ENCODE measurements at regions not wholly inside any gene's neighbourhood (a gene's known extent, or its start where the extent isn't known, plus 50 kb on each side); places are given as distances from the start of the nearest gene placed in this dataset.

GRCh38 chr10:108132303-108132702 is 967.8 kb upstream of the SORCS1 start:
- FAIRE-seq: no peak

GRCh38 chr10:108130575-108130974 is 966.1 kb upstream of the SORCS1 start:
- Histone ChIP-seq H3K4me3 (ENCODE audit: low read length in 3 of 3) (no peak overlapping the region), H3K36me3 (ENCODE audit: control insufficient read depth in 2 of 3, insufficient read depth in 3 of 3, low read length in 3 of 3) (no peaks in the 10 kb centered on the region), H3K4me1 (ENCODE audit: control insufficient read depth in 2 of 3, insufficient read depth in 2 of 3, low read depth in 1 of 3, low read length in 3 of 3) (no peaks in the 10 kb centered on the region), H3K27ac (ENCODE audit: low read depth in 2 of 2, low read length in 2 of 2) (no peak overlapping the region), H3K9ac (ENCODE audit: low read length in 3 of 3) (no peak overlapping the region), H3K27me3 (ENCODE audit: control insufficient read depth, insufficient read depth, low read length) (no peaks in the 10 kb centered on the region), H3K9me3 (ENCODE audit: control insufficient read depth in 2 of 3, insufficient read depth in 1 of 3, low read length in 3 of 3) (peaks cover 0 to 2% (median 0%) of the 10 kb centered on the region in 3 donors)
- TF ChIP-seq CTCF (IDR thresholded peaks at IDR 0.05; ENCODE audit: borderline replicate concordance, extremely low read depth, insufficient read depth): no peak
- intact Hi-C loops (cut with DNase I): no loop called here
- DNase-seq: no peak
- FAIRE-seq: no peak

More at GRCh38 chr10:108132303-108132702, 967.8 kb upstream of the SORCS1 start:
- Histone ChIP-seq H3K4me1 (ENCODE audit: control insufficient read depth in 2 of 3, insufficient read depth in 2 of 3, low read depth in 1 of 3, low read length in 3 of 3) (no peaks in the 10 kb centered on the region), H3K9me3 (ENCODE audit: control insufficient read depth in 2 of 3, insufficient read depth in 1 of 3, low read length in 3 of 3) (peaks cover 0 to 2% (median 0%) of the 10 kb centered on the region in 3 donors), H3K9ac (ENCODE audit: low read length in 3 of 3) (no peak overlapping the region), H3K27ac (ENCODE audit: low read depth in 2 of 2, low read length in 2 of 2) (no peak overlapping the region), H3K4me3 (ENCODE audit: low read length in 3 of 3) (no peak overlapping the region), H3K36me3 (ENCODE audit: control insufficient read depth in 2 of 3, insufficient read depth in 3 of 3, low read length in 3 of 3) (no peaks in the 10 kb centered on the region), H3K27me3 (ENCODE audit: control insufficient read depth, insufficient read depth, low read length) (no peaks in the 10 kb centered on the region)
- peak in 1 of 5 donors; percentile 5 for DNase-seq
- intact Hi-C loops (cut with DNase I): no loop called here
- no peak for TF ChIP-seq CTCF (IDR thresholded peaks at IDR 0.05; ENCODE audit: borderline replicate concordance, extremely low read depth, insufficient read depth)

GRCh38 chr10:108112218-108112617 is 947.7 kb upstream of the SORCS1 start:
- DNase-seq: no peak
- Histone ChIP-seq H3K4me1 (ENCODE audit: control insufficient read depth in 2 of 3, insufficient read depth in 2 of 3, low read depth in 1 of 3, low read length in 3 of 3) (no peaks in the 10 kb centered on the region), H3K9me3 (ENCODE audit: control insufficient read depth in 2 of 3, insufficient read depth in 1 of 3, low read length in 3 of 3) (no peaks in the 10 kb centered on the region), H3K4me3 (ENCODE audit: low read length in 3 of 3) (no peak overlapping the region), H3K9ac (ENCODE audit: low read length in 3 of 3) (no peak overlapping the region), H3K27ac (ENCODE audit: low read depth in 2 of 2, low read length in 2 of 2) (no peak overlapping the region), H3K36me3 (ENCODE audit: control insufficient read depth in 2 of 3, insufficient read depth in 3 of 3, low read length in 3 of 3) (no peaks in the 10 kb centered on the region), H3K27me3 (ENCODE audit: control insufficient read depth, insufficient read depth, low read length) (no peaks in the 10 kb centered on the region)
- no peak for FAIRE-seq
- intact Hi-C loops (cut with DNase I): no loop called here
- TF ChIP-seq CTCF (IDR thresholded peaks at IDR 0.05; ENCODE audit: borderline replicate concordance, extremely low read depth, insufficient read depth): peak; percentile 22

GRCh38 chr10:108104551-108105156 is 940.1 kb upstream of the SORCS1 start:
- no peak overlapping the region for H3K27ac ChIP-seq (ENCODE audit: low read depth in 2 of 2, low read length in 2 of 2)
- no peak overlapping the region for H3K4me3 ChIP-seq (ENCODE audit: low read length in 3 of 3)
- intact Hi-C loops (cut with DNase I): no loop called here
- DNase-seq: no peak
- H3K36me3 ChIP-seq (ENCODE audit: control insufficient read depth in 2 of 3, insufficient read depth in 3 of 3, low read length in 3 of 3): no peaks in the 10 kb centered on the region
- H3K4me1 ChIP-seq (ENCODE audit: control insufficient read depth in 2 of 3, insufficient read depth in 2 of 3, low read depth in 1 of 3, low read length in 3 of 3): no peaks in the 10 kb centered on the region
- H3K27me3 ChIP-seq (ENCODE audit: control insufficient read depth, insufficient read depth, low read length): no peaks in the 10 kb centered on the region
- no peak overlapping the region for H3K9ac ChIP-seq (ENCODE audit: low read length in 3 of 3)
- no peaks in the 10 kb centered on the region for H3K9me3 ChIP-seq (ENCODE audit: control insufficient read depth in 2 of 3, insufficient read depth in 1 of 3, low read length in 3 of 3)
- no peak for FAIRE-seq
- TF ChIP-seq CTCF (IDR thresholded peaks at IDR 0.05; ENCODE audit: borderline replicate concordance, extremely low read depth, insufficient read depth): no peak

All from kidney (tissue), 13 donors.